ENCODE measurements at regions not wholly inside any gene's neighbourhood (a gene's known extent, or its start where the extent isn't known, plus 50 kb on each side); places are given as distances from the start of the nearest gene placed in this dataset.

DNA sequence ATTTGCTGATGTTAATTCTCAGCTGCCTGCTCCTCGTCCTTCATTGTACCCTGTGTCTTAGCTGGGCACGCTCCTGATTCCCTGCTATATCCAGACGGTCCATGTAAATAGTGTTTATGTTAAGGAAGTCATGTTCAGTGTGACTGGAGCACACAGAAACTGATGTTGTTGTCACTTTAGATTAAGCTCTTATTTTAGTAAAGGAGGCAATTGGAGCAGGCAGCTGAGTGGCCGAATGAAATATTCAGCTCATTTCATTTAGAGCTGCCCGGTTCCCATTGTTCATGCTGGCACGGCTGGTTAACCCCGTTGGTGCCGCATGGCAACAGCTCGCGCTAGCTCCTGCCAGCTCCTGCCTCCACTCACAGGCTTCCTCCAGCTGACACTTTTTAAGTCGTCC, 446.8 kb upstream of the SOX5 start:
- no peak for TF ChIP-seq POLR2A (IDR thresholded peaks at IDR 0.05)
- TF ChIP-seq, protein P1, sequence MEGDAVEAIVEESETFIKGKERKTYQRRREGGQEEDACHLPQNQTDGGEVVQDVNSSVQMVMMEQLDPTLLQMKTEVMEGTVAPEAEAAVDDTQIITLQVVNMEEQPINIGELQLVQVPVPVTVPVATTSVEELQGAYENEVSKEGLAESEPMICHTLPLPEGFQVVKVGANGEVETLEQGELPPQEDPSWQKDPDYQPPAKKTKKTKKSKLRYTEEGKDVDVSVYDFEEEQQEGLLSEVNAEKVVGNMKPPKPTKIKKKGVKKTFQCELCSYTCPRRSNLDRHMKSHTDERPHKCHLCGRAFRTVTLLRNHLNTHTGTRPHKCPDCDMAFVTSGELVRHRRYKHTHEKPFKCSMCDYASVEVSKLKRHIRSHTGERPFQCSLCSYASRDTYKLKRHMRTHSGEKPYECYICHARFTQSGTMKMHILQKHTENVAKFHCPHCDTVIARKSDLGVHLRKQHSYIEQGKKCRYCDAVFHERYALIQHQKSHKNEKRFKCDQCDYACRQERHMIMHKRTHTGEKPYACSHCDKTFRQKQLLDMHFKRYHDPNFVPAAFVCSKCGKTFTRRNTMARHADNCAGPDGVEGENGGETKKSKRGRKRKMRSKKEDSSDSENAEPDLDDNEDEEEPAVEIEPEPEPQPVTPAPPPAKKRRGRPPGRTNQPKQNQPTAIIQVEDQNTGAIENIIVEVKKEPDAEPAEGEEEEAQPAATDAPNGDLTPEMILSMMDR (IDR thresholded peaks at IDR 0.05) = no peak
